ENCODE measurements at regions not wholly inside any gene's neighbourhood (a gene's known extent, or its start where the extent isn't known, plus 50 kb on each side); places are given as distances from the start of the nearest gene placed in this dataset.

DNA sequence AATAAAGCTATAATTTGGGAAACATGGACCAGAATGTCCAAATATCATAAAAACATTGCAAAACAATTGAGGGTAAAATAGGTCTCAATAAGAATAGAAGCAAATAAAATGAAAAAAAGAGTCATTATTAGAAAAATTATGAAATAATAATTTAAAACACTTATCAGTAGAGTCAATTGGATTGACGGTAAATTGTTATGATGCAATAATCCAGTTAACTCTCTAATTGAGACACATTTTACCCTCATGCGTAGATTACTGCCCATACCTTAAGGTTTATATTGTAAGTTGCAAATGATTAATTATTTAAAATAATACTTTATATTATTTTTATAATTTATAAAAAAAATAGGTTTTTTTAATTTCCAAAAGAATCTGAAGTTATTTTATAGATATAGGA lies 73.4 kb upstream of the POU1F1 start:
- DNase-seq (ENCODE audit: low read depth, low spot score), result no peak

DNA sequence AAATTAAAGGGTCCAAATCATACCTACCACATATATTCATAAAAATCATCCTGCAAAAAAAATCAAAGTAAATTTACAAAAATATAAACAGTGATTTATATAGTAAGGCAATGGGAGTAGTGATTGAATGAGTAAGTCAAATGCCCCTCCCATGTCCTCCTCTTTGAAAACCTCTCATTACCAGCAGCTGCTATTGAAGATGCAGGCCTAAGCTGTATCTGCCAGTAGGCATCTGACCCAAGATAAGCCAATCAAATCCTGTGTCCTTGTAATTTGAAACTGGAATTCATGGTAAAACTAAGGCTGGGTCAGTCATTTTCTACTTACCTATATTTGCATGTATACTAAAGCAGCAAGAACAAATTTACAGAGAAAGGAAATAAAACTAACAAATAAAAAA lies 60.4 kb upstream of the POU1F1 start:
- DNase-seq (ENCODE audit: low read depth, low spot score), result no peak

GRCh38 chr3:87335931-87336330 lies 59.5 kb upstream of the POU1F1 start:
- no peak for DNase-seq (ENCODE audit: low read depth, low spot score)

DNA sequence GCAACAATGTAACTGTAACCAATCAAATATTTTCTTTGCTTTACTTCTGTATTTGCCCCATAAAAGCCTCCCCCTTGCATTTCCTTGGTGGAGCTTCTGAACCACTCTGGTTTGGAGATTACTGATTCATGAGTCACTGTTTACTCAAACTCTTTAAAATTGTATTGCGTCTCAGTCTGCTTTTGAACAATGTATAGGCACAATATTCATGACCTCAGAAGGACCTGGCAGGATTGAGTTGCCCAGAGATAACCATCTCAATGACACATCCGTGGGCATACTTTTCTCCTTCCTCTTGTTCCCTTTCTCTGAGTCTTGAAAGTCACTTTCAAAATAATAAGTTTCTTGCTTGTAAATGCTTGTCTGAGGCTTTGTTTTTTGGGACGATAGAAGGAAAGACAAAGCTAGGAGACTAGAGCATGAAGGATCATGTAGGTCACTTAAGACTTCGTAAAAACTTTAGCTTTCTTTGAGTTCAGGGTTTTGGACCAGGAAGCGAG lies 57.1 kb upstream of the POU1F1 start:
- no peak for DNase-seq (ENCODE audit: low read depth, low spot score)

DNA sequence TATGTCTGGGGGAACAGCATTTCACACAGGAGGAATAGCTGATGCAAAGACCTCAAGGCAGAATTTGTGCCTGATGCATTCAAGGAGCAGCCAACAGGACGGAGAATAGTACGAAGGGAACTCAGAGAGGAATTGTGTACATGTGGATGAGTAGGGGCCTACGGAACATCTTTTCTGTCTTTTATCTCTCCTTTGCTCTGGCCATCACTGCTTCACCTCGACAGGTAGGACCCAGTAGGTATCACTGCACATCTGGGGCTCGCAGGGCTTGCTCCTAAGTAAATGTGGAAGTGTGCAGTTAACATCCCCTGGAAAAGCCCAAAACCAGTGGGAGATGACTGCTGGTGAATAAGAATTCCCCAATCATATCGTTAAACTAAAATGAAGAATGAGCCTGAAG lies 56.4 kb upstream of the POU1F1 start:
- no peak for DNase-seq (ENCODE audit: low read depth, low spot score)

DNA sequence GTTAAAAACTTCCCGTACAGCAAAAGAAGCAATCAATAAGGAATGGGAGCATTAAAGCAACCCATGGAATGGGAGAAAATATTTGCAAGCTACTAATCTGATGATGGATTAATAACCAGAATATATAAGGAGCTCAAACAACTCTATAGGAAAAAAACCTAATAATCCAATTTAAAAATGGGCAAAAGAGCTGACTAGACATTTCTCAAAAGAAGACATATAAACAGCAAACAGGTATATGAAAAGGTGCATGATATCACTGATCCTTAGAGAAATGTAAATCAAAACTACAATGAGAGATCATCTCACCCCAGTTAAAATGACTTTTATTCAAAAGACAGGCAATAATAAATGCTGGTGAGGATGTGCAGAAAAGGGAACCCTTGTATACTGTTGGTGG lies 52.7 kb upstream of the POU1F1 start:
- no peak for DNase-seq (ENCODE audit: low read depth, low spot score)

All from brain pericyte (primary cell).